ENCODE measurements at regions not wholly inside any gene's neighbourhood (a gene's known extent, or its start where the extent isn't known, plus 50 kb on each side); places are given as distances from the start of the nearest gene placed in this dataset.

- no peaks in the 10 kb centered on the region for H3K27me3 Mint-ChIP-seq
- no peak overlapping the region for H3K27ac Mint-ChIP-seq
- no peaks in the 10 kb centered on the region for H3K36me3 Mint-ChIP-seq
- Histone ChIP-seq H3K4me1 (ENCODE audit: control insufficient read depth, insufficient read depth, low read length, poor library complexity, severe bottlenecking) (no peaks in the 10 kb centered on the region), H3K9me3 (ENCODE audit: control insufficient read depth in 2 of 2, low read length in 2 of 2) (no peaks in the 10 kb centered on the region), H3K27ac (ENCODE audit: insufficient read depth, low read length, poor library complexity, severe bottlenecking) (no peak overlapping the region), H3K36me3 (ENCODE audit: control insufficient read depth, insufficient read depth, low read length) (no peaks in the 10 kb centered on the region), H3K27me3 (ENCODE audit: control insufficient read depth, insufficient read depth, low read length) (no peaks in the 10 kb centered on the region), H3K4me3 (ENCODE audit: low read depth, low read length) (no peak overlapping the region)
- H3K4me3 Mint-ChIP-seq = no peak overlapping the region
- no peak for ATAC-seq (ENCODE audit: low read depth in 2 of 2)
- DNase-seq = no peak
- no peaks in the 10 kb centered on the region for H3K4me1 Mint-ChIP-seq
- peaks cover 0 to 23% (median 4%) of the 10 kb centered on the region in 7 donors for H3K9me3 Mint-ChIP-seq
Observed at GRCh38 chr7:79666472-79666871, 213.0 kb upstream of the MAGI2 start.

- H3K4me1 ChIP-seq (ENCODE audit: control insufficient read depth, insufficient read depth, low read length, poor library complexity, severe bottlenecking) = no peaks in the 10 kb centered on the region
- DNase-seq = no peak
- H3K9me3 ChIP-seq (ENCODE audit: control insufficient read depth in 2 of 2, low read length in 2 of 2) = no peaks in the 10 kb centered on the region
- H3K4me3 Mint-ChIP-seq = no peak overlapping the region
- ATAC-seq (ENCODE audit: low read depth in 2 of 2) = no peak
- no peak overlapping the region for H3K27ac Mint-ChIP-seq
- H3K36me3 Mint-ChIP-seq = no peaks in the 10 kb centered on the region
- no peaks in the 10 kb centered on the region for H3K27me3 ChIP-seq (ENCODE audit: control insufficient read depth, insufficient read depth, low read length)
- no peaks in the 10 kb centered on the region for H3K27me3 Mint-ChIP-seq
- peaks cover 4 to 23% (median 7%) of the 10 kb centered on the region in 7 donors for H3K9me3 Mint-ChIP-seq
- no peak overlapping the region for H3K27ac ChIP-seq (ENCODE audit: insufficient read depth, low read length, poor library complexity, severe bottlenecking)
- H3K4me1 Mint-ChIP-seq = no peaks in the 10 kb centered on the region
- no peak overlapping the region for H3K4me3 ChIP-seq (ENCODE audit: low read depth, low read length)
- no peaks in the 10 kb centered on the region for H3K36me3 ChIP-seq (ENCODE audit: control insufficient read depth, insufficient read depth, low read length)
Observed at GRCh38 chr7:79664884-79665676, 211.6 kb upstream of the MAGI2 start.

GRCh38 chr7:79658304-79658703 lies 204.8 kb upstream of the MAGI2 start:
- Histone ChIP-seq H3K4me1 (ENCODE audit: control insufficient read depth, insufficient read depth, low read length, poor library complexity, severe bottlenecking) (no peaks in the 10 kb centered on the region), H3K9me3 (ENCODE audit: control insufficient read depth in 2 of 2, low read length in 2 of 2) (no peaks in the 10 kb centered on the region), H3K27me3 (ENCODE audit: control insufficient read depth, insufficient read depth, low read length) (no peaks in the 10 kb centered on the region), H3K4me3 (ENCODE audit: low read depth, low read length) (no peak overlapping the region), H3K27ac (ENCODE audit: insufficient read depth, low read length, poor library complexity, severe bottlenecking) (no peak overlapping the region), H3K36me3 (ENCODE audit: control insufficient read depth, insufficient read depth, low read length) (no peaks in the 10 kb centered on the region)
- DNase-seq = no peak
- ATAC-seq (ENCODE audit: low read depth in 2 of 2) = no peak
- Mint-ChIP-seq H3K27me3 (no peaks in the 10 kb centered on the region), H3K27ac (no peak overlapping the region), H3K4me3 (no peak overlapping the region), H3K9me3 (peaks cover 0 to 6% (median 2%) of the 10 kb centered on the region in 7 donors), H3K36me3 (no peaks in the 10 kb centered on the region), H3K4me1 (no peaks in the 10 kb centered on the region)

- Mint-ChIP-seq H3K4me3 (no peak overlapping the region), H3K9me3 (peaks cover 0 to 2% (median 1%) of the 10 kb centered on the region in 7 donors), H3K36me3 (no peaks in the 10 kb centered on the region), H3K27me3 (no peaks in the 10 kb centered on the region), H3K4me1 (no peaks in the 10 kb centered on the region), H3K27ac (no peak overlapping the region)
- no peak overlapping the region for H3K4me3 ChIP-seq (ENCODE audit: low read depth, low read length)
- no peaks in the 10 kb centered on the region for H3K4me1 ChIP-seq (ENCODE audit: control insufficient read depth, insufficient read depth, low read length, poor library complexity, severe bottlenecking)
- DNase-seq = no peak
- H3K27ac ChIP-seq (ENCODE audit: insufficient read depth, low read length, poor library complexity, severe bottlenecking) = no peak overlapping the region
- no peaks in the 10 kb centered on the region for H3K9me3 ChIP-seq (ENCODE audit: control insufficient read depth in 2 of 2, low read length in 2 of 2)
- no peaks in the 10 kb centered on the region for H3K36me3 ChIP-seq (ENCODE audit: control insufficient read depth, insufficient read depth, low read length)
- no peaks in the 10 kb centered on the region for H3K27me3 ChIP-seq (ENCODE audit: control insufficient read depth, insufficient read depth, low read length)
- no peak for ATAC-seq (ENCODE audit: low read depth in 2 of 2)
Observed at GRCh38 chr7:79653136-79653631, 199.7 kb upstream of the MAGI2 start.

GRCh38 chr7:79652619-79653018 lies 199.2 kb upstream of the MAGI2 start:
- H3K9me3 ChIP-seq (ENCODE audit: control insufficient read depth in 2 of 2, low read length in 2 of 2) = no peaks in the 10 kb centered on the region
- Mint-ChIP-seq H3K27ac (no peak overlapping the region), H3K4me3 (no peak overlapping the region), H3K4me1 (no peaks in the 10 kb centered on the region), H3K36me3 (no peaks in the 10 kb centered on the region), H3K27me3 (no peaks in the 10 kb centered on the region), H3K9me3 (peaks cover 0 to 3% (median 1%) of the 10 kb centered on the region in 7 donors)
- H3K4me3 ChIP-seq (ENCODE audit: low read depth, low read length) = no peak overlapping the region
- DNase-seq = no peak
- no peak overlapping the region for H3K27ac ChIP-seq (ENCODE audit: insufficient read depth, low read length, poor library complexity, severe bottlenecking)
- no peaks in the 10 kb centered on the region for H3K27me3 ChIP-seq (ENCODE audit: control insufficient read depth, insufficient read depth, low read length)
- ATAC-seq (ENCODE audit: low read depth in 2 of 2) = no peak
- H3K4me1 ChIP-seq (ENCODE audit: control insufficient read depth, insufficient read depth, low read length, poor library complexity, severe bottlenecking) = no peaks in the 10 kb centered on the region
- H3K36me3 ChIP-seq (ENCODE audit: control insufficient read depth, insufficient read depth, low read length) = no peaks in the 10 kb centered on the region

GRCh38 chr7:79647711-79648110 lies 194.2 kb upstream of the MAGI2 start:
- Mint-ChIP-seq H3K27me3 (no peaks in the 10 kb centered on the region), H3K4me3 (no peak overlapping the region), H3K36me3 (no peaks in the 10 kb centered on the region), H3K27ac (no peak overlapping the region), H3K9me3 (peaks cover 0 to 6% (median 1%) of the 10 kb centered on the region in 7 donors), H3K4me1 (no peaks in the 10 kb centered on the region)
- Histone ChIP-seq H3K27ac (ENCODE audit: insufficient read depth, low read length, poor library complexity, severe bottlenecking) (no peak overlapping the region), H3K4me1 (ENCODE audit: control insufficient read depth, insufficient read depth, low read length, poor library complexity, severe bottlenecking) (no peaks in the 10 kb centered on the region), H3K27me3 (ENCODE audit: control insufficient read depth, insufficient read depth, low read length) (no peaks in the 10 kb centered on the region), H3K36me3 (ENCODE audit: control insufficient read depth, insufficient read depth, low read length) (no peaks in the 10 kb centered on the region), H3K4me3 (ENCODE audit: low read depth, low read length) (no peak overlapping the region), H3K9me3 (ENCODE audit: control insufficient read depth in 2 of 2, low read length in 2 of 2) (no peaks in the 10 kb centered on the region)
- ATAC-seq (ENCODE audit: low read depth in 2 of 2) = no peak
- no peak for DNase-seq

- no peak for ATAC-seq (ENCODE audit: low read depth in 2 of 2)
- Mint-ChIP-seq H3K4me3 (no peak overlapping the region), H3K9me3 (peaks cover 0 to 6% (median 0%) of the 10 kb centered on the region in 7 donors), H3K27ac (no peak overlapping the region), H3K4me1 (no peaks in the 10 kb centered on the region), H3K27me3 (no peaks in the 10 kb centered on the region), H3K36me3 (no peaks in the 10 kb centered on the region)
- DNase-seq = no peak
- Histone ChIP-seq H3K4me1 (ENCODE audit: control insufficient read depth, insufficient read depth, low read length, poor library complexity, severe bottlenecking) (no peaks in the 10 kb centered on the region), H3K4me3 (ENCODE audit: low read depth, low read length) (no peak overlapping the region), H3K27me3 (ENCODE audit: control insufficient read depth, insufficient read depth, low read length) (no peaks in the 10 kb centered on the region), H3K27ac (ENCODE audit: insufficient read depth, low read length, poor library complexity, severe bottlenecking) (no peak overlapping the region), H3K9me3 (ENCODE audit: control insufficient read depth in 2 of 2, low read length in 2 of 2) (no peaks in the 10 kb centered on the region), H3K36me3 (ENCODE audit: control insufficient read depth, insufficient read depth, low read length) (no peaks in the 10 kb centered on the region)
Observed at GRCh38 chr7:79646278-79646677, 192.8 kb upstream of the MAGI2 start.

GRCh38 chr7:79636849-79637248 lies 183.4 kb upstream of the MAGI2 start:
- no peak overlapping the region for H3K27ac ChIP-seq (ENCODE audit: insufficient read depth, low read length, poor library complexity, severe bottlenecking)
- H3K27me3 Mint-ChIP-seq = no peaks in the 10 kb centered on the region
- DNase-seq (no peak), ATAC-seq (ENCODE audit: low read depth in 2 of 2) (no peak)
- H3K4me3 ChIP-seq (ENCODE audit: low read depth, low read length) = no peak overlapping the region
- H3K36me3 Mint-ChIP-seq = no peaks in the 10 kb centered on the region
- H3K9me3 ChIP-seq (ENCODE audit: control insufficient read depth in 2 of 2, low read length in 2 of 2) = no peaks in the 10 kb centered on the region
- no peaks in the 10 kb centered on the region for H3K4me1 ChIP-seq (ENCODE audit: control insufficient read depth, insufficient read depth, low read length, poor library complexity, severe bottlenecking)
- H3K4me3 Mint-ChIP-seq = no peak overlapping the region
- no peaks in the 10 kb centered on the region for H3K4me1 Mint-ChIP-seq
- no peaks in the 10 kb centered on the region for H3K27me3 ChIP-seq (ENCODE audit: control insufficient read depth, insufficient read depth, low read length)
- H3K27ac Mint-ChIP-seq = no peak overlapping the region
- H3K36me3 ChIP-seq (ENCODE audit: control insufficient read depth, insufficient read depth, low read length) = no peaks in the 10 kb centered on the region
- peaks cover 0 to 8% (median 0%) of the 10 kb centered on the region in 7 donors for H3K9me3 Mint-ChIP-seq
